ENCODE measurements at regions not wholly inside any gene's neighbourhood (a gene's known extent, or its start where the extent isn't known, plus 50 kb on each side); places are given as distances from the start of the nearest gene placed in this dataset.

DNA sequence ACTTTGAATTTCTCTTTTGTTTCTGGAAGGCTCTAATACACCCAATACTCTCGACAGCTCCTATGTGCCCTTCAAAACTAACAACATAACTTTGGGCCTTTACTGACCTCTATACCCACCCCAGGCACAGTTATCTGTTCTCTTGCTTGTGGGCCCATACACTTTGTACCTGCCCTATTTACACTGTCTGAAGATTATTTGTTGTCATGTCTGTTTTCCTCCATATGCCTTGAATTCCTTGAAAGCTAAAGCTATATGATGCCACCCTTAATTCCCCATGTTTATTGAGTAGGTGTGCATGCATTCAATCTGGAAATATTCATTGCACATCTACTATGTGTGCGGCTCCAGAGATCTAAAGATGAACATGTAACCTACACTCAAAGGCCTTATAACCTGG lies 267.6 kb downstream of the PLPP3 start:
- TF ChIP-seq, protein P1, sequence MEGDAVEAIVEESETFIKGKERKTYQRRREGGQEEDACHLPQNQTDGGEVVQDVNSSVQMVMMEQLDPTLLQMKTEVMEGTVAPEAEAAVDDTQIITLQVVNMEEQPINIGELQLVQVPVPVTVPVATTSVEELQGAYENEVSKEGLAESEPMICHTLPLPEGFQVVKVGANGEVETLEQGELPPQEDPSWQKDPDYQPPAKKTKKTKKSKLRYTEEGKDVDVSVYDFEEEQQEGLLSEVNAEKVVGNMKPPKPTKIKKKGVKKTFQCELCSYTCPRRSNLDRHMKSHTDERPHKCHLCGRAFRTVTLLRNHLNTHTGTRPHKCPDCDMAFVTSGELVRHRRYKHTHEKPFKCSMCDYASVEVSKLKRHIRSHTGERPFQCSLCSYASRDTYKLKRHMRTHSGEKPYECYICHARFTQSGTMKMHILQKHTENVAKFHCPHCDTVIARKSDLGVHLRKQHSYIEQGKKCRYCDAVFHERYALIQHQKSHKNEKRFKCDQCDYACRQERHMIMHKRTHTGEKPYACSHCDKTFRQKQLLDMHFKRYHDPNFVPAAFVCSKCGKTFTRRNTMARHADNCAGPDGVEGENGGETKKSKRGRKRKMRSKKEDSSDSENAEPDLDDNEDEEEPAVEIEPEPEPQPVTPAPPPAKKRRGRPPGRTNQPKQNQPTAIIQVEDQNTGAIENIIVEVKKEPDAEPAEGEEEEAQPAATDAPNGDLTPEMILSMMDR (conservative IDR thresholded peaks at IDR 0.05 in 1 of 2, IDR thresholded peaks at IDR 0.05 in 1 of 2; ENCODE audit: low read depth in 1 of 2, low read length in 2 of 2), result no peak
- no peak for TF ChIP-seq EZH2 (IDR thresholded peaks at IDR 0.05; ENCODE audit: low read length, missing control alignments)
